GM18507 (cell line): ENCODE measurements at regions not wholly inside any gene's neighbourhood (a gene's known extent, or its start where the extent isn't known, plus 50 kb on each side); places are given as distances from the start of the nearest gene placed in this dataset.
"Not testable (repeated sequence)": the region's sequence is repeated elsewhere in the genome, so short reads cannot be mapped to it uniquely, and the experiment has no call there.

Experiments
- DNase-seq: peaks from one replicate; pipeline ENCODE4 v3.0.0; 2011; ENCODE audit warnings: low read depth; ENCODE audit not compliant: insufficient read length; ENCODE audit errors: extremely low spot score
- FAIRE-seq: peaks from 2 replicates; lab custom pipeline; 2011; peaks lifted over from hg19 to GRCh38; lab: Jason Lieb, UNC

DNA sequence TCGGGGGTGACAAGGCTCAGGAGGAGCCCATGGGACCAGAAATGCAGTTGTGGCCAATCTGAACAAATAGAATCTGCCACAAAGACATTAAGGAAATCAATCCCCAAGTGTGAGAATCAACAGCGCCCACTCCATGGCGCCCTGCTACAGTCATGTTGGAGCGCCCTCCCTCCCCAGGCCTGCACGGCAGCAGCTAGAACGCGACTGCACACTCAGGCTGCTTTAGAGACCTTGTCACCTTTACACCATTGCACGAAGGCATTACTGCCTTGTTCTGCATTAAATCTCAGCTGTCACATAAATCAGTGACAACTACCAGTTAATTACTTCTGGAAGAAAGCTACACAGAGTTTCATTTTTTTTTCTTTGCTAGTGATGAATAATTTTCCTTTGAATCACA is 98.7 kb upstream of the SPIN1 start:
- no peak for DNase-seq
- no peak for FAIRE-seq

DNA sequence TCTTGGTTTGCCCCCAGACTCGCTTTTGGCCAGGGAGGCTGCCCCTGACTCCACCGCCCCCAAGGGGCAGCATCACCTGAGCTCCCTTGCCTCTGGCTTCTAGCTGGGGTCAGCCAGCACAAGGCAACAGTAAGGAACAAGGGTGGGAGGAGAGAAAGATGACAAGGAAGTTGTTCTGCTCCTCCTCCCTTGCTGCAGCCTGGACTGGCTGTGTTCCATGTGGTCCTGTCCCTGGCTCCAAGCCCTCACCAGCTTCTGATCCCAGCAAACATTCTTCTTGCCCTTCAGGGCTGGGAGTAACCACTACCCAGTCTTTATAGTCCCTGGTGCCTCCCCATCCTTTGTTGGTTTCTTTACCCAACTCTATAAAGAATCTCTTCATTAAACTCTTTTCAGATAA is 100.3 kb upstream of the SPIN1 start:
- FAIRE-seq (no peak), DNase-seq (no peak)

DNA sequence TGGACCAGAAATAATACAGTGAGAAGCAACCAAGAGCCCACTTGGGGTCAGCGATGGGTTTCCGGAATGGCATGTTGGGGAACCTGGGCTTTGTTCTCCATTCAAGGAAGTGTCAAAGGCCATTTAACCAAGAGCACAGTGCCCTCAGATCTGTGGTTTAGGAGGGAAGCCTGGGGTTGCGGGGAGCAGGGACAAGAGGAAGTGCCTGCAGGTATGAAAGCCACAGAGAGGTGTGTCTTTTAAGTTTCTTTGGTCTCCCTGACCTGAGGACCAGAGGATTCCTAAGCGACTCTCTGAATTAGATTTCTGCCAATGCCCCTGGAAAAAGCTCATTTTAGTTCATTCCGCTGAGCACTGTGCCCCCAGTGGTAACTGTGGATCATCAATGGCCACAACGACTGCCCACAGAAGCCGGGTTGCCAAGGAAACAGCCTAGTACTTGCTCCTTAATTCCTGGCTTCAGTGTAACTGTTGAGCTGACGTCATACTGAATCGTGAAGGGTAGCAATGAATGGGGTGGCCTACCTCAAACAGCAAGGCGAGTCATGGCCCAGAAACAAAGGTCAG is 107.3 kb upstream of the SPIN1 start:
- DNase-seq (no peak), FAIRE-seq (no peak)

DNA sequence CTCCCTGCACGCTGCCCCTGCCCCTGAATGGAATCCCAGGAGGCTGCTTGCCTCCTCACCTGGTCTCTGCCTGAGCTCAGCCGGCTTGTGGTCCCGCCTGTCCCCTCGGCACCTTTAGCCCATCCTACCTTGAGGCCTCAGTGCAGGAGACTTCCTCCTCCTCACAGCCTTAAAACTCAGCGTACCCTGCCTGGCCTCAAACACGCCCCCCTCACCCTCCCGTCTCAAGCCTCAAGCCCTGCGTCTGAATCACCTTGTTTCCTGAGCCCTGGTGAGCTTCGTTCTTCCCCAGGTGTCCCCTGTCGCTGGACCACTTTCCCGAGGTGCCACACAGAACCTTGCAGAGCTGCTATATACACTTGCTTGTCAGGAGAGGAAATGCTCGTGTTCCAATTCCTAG is 110.2 kb upstream of the SPIN1 start:
- no peak for FAIRE-seq

DNA sequence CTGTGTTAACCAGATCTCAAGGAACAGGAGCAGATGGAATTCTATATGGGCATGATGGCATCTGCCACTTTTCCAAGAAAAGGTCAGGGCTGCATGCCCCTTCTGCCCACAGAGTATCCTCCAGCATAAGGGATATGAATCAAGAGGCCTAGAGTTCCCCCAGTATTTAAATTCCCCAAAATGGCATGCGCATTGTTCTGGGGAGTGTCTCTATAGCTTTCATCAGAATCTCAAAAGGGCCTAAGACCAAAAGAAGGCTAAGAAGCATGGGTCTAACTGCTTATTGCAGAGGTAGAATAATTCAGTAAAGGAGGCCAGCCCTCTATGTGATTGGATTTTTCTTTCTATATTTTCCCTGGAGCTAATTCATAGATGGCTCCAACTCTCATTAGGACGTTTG is 114.2 kb upstream of the SPIN1 start:
- FAIRE-seq (no peak), DNase-seq (no peak)

More for the DNA sequence above, 110.2 kb upstream of the SPIN1 start:
- no peak for DNase-seq

DNA sequence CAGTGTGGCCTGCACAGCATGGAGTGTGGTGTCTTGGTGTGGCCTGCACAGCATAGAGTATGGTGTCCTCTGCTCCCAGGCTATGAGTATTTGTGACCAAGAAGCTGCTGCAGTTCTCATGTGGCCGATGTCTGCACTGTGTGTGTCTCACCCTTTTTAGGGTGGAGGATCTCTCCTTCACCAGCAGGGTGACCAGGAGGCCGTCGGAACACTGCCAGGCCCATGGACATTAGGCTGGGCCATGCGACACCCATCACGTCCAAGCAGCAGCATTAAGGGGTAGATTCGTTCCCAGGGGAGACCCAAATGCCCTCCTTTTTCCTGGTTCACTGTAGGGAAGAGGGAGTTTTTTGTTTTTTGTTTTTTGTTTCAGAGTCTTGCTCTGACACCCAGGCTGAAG is 115.3 kb upstream of the SPIN1 start:
- no peak for FAIRE-seq
- no peak for DNase-seq

DNA sequence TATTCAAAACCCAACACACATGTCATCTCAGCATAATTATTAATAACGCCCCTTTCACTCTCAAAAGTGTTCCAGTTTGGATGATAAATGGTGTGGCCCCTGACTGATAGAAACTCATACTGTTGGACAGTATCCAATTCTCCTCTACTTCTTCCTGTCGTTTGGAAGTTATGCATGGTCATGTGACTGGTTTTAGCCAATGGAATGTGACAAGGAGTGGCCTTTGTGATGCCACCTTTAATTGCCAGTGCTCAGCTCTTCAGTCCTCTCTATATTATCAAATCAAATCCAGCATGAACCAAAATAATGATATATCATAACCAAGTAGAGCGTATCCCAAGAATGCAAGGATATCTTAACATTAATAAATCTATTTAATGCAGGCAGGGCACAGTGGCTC is 117.8 kb upstream of the SPIN1 start:
- no peak for DNase-seq
- no peak for FAIRE-seq

DNA sequence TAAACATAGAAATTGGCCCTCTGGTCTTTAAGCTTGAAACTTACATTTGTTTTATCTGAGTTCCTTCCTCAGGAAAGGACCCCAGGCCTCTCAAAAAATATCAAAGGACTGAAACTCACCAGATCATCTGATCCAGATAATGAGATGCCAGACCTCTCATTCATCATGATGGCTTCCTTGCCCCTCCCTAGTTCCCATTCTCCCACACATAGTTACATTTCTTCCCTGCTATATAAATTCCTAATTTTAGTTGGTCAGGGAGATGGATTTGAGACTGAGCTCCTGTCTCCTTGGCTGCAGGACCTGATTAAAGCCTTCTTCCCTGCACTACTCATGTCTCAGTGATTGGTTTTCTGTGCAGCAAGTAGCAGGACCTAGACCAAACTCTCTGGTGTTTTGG is 119.4 kb upstream of the SPIN1 start:
- FAIRE-seq: no peak

DNA sequence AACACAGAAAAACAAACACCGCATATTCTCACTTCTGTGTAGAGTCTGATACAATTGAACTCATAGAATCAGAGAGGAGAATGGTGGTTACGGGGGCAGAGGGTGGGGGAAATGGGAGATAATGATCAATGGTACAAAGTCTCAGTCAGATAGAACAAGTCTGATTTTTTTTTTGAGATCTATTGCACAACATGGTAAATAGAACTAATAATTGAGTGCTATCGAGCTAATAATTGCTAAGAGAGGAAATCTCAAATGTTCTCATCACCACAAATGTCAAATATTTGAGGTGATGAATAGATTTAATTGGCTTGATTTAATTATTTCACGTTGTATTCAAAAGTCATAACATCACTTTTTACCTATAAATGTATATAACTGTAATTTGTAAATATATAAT is 121.0 kb upstream of the SPIN1 start:
- no peak for DNase-seq
- FAIRE-seq: no peak

More for the DNA sequence above, 119.4 kb upstream of the SPIN1 start:
- DNase-seq: no peak

DNA sequence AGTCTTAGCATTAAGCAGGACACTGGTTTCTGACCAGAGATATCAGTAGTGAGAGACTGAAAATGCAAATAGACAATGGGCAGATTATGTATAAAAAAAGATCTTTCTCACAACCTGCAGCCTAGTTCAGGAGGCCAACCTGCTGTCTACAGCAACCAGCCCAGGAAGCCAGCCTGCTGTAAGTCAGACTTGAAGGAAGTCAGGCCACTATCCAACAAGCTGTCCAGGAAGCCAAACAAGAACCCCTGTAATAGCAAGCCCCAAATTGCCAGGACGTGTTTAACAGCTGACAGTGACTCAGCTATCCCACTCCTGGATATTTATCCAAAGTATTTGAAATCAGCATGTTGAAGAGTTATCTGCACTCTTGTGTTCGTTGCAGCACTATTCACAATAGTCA is 121.8 kb upstream of the SPIN1 start:
- no peak for FAIRE-seq
- DNase-seq: no peak

DNA sequence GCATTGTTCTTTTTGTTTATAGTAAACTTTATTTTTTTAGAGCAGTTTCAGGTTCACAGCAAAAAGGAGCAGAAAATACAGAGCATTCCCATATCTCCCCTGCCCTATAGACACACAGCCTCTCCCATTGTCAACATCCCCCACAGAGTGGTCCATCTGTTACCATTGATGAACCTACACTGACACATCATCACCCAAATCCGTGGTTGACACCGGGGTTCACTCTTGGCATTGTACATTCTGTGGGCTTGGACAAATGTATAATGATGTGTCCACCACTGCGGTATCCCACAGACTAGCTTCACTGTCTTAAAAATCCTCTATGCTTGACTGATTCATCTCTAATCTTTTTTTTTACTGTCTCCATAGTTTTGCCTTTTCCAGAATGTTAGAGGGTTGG is 120.7 kb upstream of the SPATA31C2 start:
- FAIRE-seq (no peak), DNase-seq (no peak)

DNA sequence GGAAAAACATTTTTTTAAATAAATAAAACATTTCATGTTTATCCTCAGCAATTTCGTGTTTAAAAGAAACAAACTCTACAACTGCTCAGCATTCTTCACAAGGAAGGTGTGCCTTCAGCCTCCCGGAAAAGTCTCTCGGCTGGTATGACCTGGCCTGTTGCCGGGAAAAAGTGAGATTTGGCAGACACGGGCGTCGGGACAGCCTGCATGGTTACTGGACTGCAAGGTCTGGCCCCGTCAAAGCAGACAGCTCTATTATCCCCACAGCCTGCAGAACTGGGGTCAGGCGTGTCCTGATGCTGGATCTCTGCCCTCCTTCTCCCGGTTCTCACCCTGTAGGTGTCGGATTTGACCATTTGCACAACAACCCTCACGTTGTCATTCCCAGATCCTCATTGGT is 120.3 kb upstream of the SPATA31C2 start:
- FAIRE-seq (no peak), DNase-seq (no peak)

DNA sequence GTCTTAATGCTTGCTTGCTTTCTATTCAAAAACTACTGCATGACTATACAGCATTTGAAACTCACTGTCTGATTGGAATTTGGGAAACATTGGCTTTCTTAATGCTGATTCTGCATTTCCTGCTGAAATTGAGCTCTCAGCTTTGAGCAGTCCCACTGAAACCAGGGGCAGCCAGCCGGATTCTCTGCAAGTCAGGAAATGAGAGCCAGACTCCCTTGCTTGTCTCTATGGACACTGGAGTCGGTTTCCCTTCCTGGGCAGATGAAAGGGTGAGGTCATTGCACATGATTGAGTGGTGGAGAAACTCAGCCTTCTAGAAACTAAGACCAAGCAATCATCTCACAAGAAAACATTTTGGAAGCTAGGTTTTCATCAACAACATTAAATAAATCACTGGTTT is 119.7 kb upstream of the SPATA31C2 start:
- FAIRE-seq (no peak), DNase-seq (no peak)

DNA sequence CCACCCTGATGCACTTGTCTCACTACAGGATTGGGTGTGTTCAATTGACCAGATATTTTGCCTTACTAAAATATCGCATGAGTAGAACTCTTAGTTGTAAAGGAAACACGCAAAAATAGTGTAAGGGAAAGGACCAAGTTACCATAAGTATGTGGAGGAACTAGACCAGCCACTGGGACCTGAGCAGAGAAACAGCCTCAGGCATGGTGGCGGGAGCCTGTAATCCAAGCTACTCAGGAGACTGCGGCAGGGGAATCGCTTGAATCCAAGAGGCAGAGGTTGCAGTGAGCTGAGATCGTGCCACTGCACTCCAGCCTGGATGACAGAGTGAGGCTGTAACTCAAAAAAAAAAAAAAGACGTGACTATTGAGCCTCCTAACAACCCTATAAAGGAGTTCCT is 117.9 kb upstream of the SPATA31C2 start:
- DNase-seq (no peak), FAIRE-seq (no peak)

DNA sequence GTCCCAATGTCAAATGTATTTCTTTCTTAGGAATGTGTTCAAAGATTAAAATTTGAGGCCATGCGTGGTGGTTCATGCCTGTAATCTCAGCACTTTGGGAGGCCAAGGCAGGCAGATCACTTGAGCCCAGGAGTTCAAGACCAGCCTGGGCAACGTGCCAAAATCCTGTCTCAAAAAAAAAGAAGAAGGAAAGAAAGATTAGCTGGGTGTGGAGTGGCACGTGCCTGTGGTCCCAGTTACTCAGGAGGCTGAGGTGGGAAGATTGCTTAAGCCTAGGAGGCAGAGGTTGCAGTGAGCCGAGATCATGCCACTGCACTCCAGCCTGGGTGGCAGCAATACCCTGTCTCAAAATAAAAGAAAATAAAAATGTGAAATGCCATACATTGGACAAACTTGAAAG is 117.5 kb upstream of the SPATA31C2 start:
- not testable (repeated sequence) for DNase-seq, FAIRE-seq

DNA sequence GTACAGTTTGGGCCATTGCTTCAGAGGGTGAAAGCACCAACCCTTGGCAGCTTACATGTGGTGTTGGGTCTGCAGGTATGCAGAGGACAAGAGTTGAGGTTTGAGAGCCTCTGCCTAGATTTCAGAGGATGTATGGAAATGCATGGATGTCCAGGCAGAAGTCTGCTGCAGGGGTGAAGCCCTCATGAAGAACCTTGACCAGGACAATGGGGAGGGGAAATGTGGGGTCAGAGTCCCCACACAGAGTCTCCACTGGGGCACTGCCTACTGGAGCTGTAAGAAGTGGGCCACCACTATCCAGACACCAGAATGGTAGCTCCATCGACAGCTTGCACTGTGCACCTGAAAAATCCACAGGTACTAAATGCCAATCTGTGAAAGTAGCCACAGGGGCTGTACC is 113.6 kb upstream of the SPATA31C2 start:
- FAIRE-seq (no peak), DNase-seq (no peak)

DNA sequence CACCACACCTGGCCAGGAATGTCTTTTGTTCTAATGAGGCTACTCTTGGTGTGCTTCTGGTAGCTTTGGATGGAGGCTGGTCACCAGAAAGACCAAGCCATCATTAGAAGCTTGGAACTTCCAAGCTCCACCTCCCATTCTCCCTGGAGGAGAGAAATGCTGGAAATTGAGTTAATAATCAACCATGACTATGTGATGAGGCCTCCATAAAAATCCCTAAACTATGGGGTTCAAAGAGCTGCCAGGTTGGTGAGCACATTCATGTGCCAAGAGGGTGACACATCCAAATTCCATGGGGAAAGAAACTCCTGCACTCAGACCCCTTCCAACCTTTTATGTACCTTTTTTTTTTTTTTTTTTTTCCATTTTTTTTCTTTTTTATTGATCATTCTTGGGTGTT is 105.5 kb upstream of the SPATA31C2 start:
- FAIRE-seq: no peak
- no peak for DNase-seq

DNA sequence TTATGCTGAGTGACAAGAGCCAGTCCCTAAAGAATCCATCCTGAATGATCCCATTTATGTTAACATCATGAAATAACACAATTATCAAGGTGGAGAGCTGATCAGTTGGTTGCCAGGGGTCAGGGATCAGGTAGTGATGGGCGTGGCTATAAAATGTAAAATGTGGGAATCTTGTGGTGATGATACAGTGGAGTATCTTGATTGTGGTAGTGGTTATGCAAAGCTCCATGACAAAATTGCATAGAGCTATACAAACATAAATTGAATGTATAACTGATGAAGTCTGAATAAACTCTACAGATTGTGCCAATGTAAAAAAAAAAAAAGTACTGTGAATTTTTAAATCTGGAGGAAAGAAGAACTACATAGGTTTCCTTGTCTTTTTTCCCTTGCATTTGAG is 104.6 kb upstream of the SPATA31C2 start:
- FAIRE-seq (no peak), DNase-seq (no peak)

DNA sequence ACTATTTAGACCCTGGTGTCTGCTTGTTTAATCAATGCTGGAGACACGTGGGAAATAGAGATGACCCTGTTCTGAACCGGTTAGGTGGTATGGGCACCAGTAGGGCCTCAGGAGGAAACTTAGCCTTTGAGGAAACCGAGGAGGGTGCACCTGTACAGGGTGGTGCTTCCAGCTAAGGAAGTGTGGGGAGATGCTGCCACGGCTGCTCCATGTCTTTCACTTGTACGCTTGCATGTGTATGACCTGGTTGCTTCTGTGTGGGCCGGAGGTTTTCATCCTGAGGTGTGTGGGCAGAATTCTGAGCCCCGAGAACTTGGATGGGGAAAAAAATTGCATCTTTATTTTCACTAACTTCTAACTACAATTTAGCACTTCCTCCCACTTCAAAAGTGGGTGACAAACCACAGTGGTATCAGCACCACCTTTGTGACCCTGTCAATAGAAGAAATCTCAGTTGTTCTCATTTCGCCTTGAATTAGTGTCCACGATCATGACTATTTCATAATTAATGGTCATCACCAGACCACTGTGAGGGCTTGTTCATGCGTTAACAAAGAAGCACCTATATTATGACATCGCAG is 99.8 kb upstream of the SPATA31C2 start:
- FAIRE-seq (no peak), DNase-seq (no peak)

DNA sequence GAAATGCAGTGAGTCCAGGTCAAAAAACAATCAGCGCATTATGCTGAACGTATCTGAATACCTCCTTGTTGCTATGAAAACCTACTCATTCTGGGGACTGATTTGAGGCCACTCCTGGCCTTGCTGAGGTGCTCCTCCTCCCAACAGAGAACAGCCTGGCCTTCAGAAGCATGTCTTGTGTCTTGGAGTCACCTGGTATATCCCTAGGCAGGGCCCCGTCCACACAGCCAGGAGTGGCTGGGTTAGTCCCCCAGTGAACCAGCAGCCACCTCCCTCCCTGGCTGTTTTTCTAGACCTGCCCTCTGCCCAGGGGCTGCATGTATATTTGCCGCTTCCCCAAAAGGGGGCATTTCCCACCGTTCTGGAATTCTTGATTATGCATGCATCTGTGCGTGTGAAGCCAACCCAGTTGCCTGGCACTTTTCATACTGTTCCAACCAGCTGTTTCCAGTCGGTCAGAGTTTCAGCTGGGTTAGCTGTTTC is 99.2 kb upstream of the SPATA31C2 start:
- no peak for FAIRE-seq
- no peak for DNase-seq

DNA sequence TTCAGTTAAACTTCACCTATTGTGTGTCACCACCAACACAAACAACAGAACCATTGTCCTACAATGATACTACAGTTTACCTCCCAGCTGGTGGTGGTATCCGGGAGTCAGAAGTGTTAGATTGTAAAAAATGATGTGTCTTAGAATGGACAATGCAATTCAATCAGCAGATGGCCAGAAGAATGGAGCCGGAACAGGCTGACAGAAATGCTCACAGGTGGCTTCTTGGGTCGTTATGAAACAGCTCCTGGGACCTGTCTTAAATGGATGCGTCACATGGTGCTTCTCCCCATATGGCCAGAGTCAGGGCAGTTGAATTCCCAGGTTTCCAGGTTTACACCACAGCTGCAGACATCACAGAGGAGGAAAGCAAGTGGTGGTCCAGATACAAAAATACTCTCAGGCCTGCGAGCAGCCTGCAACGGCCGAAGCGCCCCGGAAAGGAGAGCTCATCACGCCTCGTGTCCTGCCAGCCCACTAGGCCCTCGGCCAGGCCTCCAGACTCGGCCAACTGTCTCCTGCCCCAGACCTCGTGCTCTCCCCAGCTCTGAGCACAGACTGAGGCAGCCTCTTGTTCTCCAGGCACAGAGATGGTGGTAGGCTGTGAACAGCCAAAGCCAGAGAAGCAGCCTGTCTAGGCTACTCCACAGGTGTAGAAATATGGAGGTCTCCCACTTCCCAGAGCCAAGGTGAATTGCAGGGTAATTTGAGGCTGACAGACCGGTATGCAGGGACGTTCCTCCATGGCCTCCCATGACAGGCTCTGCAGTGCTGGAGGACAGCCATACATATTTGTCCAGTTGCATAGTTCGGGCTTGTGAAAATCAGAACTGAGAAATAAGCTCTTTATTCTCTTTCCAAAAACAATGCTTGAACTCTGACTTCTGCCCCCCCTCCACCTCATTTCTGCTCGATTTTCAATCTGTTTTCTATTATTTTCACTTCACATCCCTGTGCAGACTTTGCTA is 98.5 kb upstream of the SPATA31C2 start:
- FAIRE-seq: no peak
- DNase-seq: no peak
